GM19455 (cell line): ENCODE measurements at regions not wholly inside any gene's neighbourhood (a gene's known extent, or its start where the extent isn't known, plus 50 kb on each side); places are given as distances from the start of the nearest gene placed in this dataset.

ENCODE experiments used
- ATAC-seq: cut with Tn5 transposase; IDR thresholded peaks from one replicate; pipeline ENCODE4 v1.9.1; 2021; ENCODE audit not compliant: unreplicated experiment

- ATAC-seq, result no peak
These were observed 133.7 kb upstream of the ASTN2 start for GRCh38 chr9:117548556-117548955.

GRCh38 chr9:117547904-117548303 lies 133.0 kb upstream of the ASTN2 start:
- no peak for ATAC-seq

- ATAC-seq, result no peak
These were observed 132.2 kb upstream of the ASTN2 start for GRCh38 chr9:117546894-117547678.

GRCh38 chr9:117545846-117546245 lies 131.0 kb upstream of the ASTN2 start:
- ATAC-seq, result no peak

DNA sequence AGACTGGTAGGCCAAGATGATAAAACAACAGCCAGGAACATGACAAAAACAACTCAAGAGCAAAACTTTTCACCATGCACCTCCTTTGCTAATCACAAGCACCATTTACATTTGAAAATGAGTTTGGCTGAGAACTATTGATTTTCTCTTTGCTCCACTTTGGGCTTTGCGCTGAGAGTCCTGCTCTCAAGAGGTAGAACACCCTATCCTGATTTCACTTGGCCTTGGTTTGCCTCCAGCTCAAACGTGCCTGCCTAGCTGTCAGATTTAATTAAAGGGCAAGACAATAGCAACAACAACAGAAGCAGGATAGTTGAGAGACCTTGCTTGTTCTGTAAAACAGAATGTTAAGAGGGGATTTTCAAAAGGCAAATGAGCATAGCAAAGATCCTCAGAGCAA lies 128.2 kb upstream of the ASTN2 start:
- no peak for ATAC-seq

DNA sequence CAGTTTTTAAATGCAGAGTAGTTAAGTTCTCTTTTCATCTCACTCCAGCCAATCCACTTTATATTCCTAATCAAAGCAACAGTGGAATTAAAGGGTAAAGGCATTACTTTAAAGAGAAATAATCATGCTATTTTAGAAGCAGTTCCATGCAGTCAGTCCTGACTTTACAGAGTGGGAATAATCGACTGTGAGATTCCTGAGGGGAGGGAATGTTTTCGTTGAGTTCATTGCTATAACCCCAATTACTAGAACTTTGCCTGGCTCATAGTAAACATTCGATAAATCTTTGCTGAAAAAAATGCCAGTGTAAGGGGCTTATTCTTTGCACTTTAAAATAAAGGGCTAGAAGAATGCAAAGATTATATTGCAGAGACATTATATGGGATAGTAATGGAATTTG lies 127.2 kb upstream of the ASTN2 start:
- no peak for ATAC-seq

GRCh38 chr9:117541181-117541580 lies 126.3 kb upstream of the ASTN2 start:
- ATAC-seq, result no peak

DNA sequence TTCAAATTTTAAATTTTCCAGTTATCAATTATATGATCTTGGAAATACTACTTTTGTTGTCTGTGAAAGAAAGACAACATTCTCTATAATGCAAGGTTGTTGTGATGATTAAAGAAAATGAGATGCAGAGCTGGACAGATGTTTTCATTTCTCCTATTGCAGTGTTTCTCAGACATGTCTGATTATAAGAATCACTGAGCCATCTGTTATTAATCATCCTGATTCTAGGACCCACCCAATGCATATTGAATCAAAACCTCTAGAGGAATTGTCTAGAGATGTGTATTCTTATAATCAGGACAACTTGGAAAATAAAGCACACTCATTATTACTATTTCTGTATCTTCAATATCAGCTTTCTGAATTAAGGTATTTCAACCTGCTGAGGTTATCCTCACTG lies 121.1 kb upstream of the ASTN2 start:
- ATAC-seq, result no peak

- ATAC-seq, result no peak
These were observed 120.6 kb upstream of the ASTN2 start for GRCh38 chr9:117535434-117535833.

- ATAC-seq, result no peak
These were observed 113.4 kb upstream of the ASTN2 start for GRCh38 chr9:117528225-117528624.

DNA sequence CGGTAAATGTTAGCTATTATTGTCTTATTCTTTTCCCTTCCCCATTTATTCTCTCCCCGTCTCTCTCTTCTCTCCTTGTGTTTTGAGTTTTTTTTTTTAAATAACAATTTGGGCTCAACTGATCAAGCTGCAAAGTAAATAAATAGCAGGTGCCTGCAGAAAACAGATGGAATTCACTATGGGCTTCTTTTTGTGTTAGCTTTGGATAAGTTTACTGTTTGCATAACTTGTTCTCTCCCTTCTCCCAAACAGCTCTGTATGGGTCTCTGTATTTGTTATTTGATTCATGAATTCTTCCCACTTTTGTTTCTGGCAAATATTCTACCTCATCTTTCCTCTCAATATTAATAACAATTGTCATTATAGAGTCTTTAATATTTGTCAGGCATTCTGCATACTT lies 111.8 kb upstream of the ASTN2 start:
- no peak for ATAC-seq

DNA sequence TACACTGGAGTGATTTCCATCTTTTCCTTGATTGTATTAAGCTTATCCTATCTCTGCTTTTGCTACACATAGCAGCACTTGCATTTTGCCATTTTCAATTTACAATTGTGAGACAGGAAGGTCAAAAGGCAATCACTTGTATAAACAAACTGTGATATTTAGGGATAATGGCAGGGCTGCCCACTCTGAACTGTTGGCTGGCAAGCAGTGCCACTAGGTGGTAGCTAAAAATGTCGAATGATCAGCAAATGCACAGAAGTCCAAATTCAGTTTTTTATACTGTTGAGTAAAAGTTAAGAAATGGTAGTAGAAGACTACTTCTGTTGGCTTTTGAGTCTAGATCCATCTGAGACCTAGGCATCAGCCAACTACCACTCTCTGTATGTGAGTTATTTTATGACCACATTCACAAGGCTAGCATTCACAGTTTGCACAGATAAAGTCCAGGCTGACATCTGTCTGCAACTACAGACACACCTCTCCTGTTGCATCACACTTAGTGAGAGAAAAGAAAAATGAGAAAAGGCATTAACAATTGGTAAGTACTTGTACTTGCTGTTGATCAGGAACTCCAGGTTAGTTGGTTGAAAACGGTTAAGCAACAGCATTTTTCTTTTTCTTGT lies 108.8 kb upstream of the ASTN2 start:
- ATAC-seq, result no peak

DNA sequence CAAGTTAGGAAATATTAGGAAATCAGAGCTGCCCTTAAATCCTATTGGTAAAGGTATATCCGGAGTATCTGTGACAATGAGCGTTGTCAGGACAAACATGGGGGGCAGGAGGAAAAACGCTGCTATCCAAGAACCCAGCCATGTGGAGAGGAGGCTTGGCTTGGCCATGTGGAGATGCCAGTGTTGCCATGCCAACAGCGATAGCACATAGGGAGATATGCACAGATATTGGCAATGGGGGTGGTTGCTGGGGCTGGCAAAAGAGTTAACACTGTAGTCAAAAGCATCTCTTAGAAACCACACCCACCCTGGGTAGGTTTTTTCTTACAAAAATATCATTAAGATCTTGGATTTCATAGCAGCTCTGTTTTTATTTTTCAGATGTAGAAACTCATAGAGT lies 106.4 kb upstream of the ASTN2 start:
- ATAC-seq, result no peak

DNA sequence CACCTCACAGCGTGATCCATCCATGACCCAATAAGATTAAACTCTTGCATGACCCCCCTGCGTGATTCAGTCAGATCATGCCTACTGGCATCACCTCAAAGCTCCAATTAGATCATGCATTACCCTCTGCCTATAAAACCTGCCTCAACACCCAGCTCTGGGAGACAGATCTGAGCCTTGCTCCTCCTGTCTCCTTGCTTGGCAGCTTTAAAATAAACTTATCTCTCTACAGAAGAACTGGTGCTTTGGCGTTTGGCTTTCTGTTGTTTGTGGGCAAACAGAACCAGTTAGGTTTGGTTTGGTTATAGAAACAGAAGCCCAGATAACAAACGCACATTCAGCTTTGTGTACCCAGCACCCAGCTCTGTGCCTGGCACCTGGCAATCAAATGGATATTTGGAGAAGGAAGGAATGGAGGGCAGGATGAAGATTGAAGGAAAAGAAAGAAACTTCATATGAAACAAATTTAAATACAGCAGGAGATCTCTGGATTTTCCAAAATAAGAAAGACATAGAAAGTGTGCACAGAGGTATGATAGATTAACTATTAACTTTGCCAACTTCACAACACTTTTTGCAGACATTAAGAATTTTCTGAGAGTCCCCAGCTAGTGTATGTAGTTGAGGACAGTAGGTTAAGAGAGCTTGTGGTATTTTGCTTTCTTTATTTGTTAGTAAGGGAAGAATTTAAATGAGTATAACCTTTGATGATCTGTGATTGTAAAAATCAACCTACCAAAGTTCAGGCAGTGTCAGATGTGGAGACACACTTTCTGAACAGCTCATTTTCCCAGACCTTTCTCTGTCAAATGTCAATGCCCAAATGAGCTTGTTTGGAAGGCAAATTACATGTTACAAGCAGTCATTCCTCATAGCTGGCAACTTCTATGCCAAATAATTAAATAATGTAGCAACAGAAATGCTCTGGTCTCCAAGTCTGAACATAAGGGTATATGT lies 102.1 kb upstream of the ASTN2 start:
- no peak for ATAC-seq

- no peak for ATAC-seq
These were observed 97.1 kb upstream of the ASTN2 start for GRCh38 chr9:117511852-117512481.

- no peak for ATAC-seq
These were observed 81.5 kb upstream of the ASTN2 start for GRCh38 chr9:117496307-117496706.

- no peak for ATAC-seq
These were observed 79.7 kb upstream of the ASTN2 start for GRCh38 chr9:117494401-117495090.

GRCh38 chr9:117492476-117492875 lies 77.6 kb upstream of the ASTN2 start:
- ATAC-seq, result no peak

- no peak for ATAC-seq
These were observed 76.6 kb upstream of the ASTN2 start for GRCh38 chr9:117491491-117491890.

- ATAC-seq, result no peak
These were observed 75.3 kb upstream of the ASTN2 start for GRCh38 chr9:117490199-117490598.

- ATAC-seq, result no peak
These were observed 73.8 kb upstream of the ASTN2 start for GRCh38 chr9:117488659-117489058.
